Liver (tissue), 8 donors: ENCODE measurements at regions not wholly inside any gene's neighbourhood (a gene's known extent, or its start where the extent isn't known, plus 50 kb on each side); places are given as distances from the start of the nearest gene placed in this dataset.

Source experiments
- DNase-seq: peaks from one replicate; pipeline ENCODE4 v3.0.0-alpha.2; 2017; ENCODE audit warnings: low spot score
- H3K27ac ChIP-seq, 2 donors: one replicate each; pipeline ENCODE4 v1.7.0; 2013; ENCODE audit warnings: inconsistent platforms in 2 of 2, low read length in 2 of 2, control low read depth in 1 of 2, low read depth in 1 of 2, mild to moderate bottlenecking in 1 of 2
- H3K27me3 ChIP-seq, 4 donors: one replicate each; pipeline versions ENCODE4 v1.6.1 to v1.7.0; 2013; ENCODE audit warnings: low read length in 3 of 4, inconsistent platforms in 1 of 4, mild to moderate bottlenecking in 1 of 4, moderate library complexity in 1 of 4; ENCODE audit not compliant: control insufficient read depth in 4 of 4, insufficient read depth in 4 of 4
- H3K36me3 ChIP-seq, 4 donors: one replicate each; pipeline versions ENCODE4 v1.6.1 to v1.7.0; 2013; ENCODE audit warnings: low read length in 3 of 4, mild to moderate bottlenecking in 3 of 4, low read depth in 1 of 4, moderate library complexity in 1 of 4; ENCODE audit not compliant: control insufficient read depth in 4 of 4, insufficient read depth in 3 of 4
- H3K4me1 ChIP-seq, 4 donors: one replicate each; pipeline versions ENCODE4 v1.6.1 to v1.7.0; 2013; ENCODE audit warnings: low read length in 3 of 4, mild to moderate bottlenecking in 3 of 4, moderate library complexity in 1 of 4; ENCODE audit not compliant: control insufficient read depth in 4 of 4, insufficient read depth in 4 of 4
- H3K4me3 ChIP-seq, 3 donors: one replicate each; pipeline versions ENCODE4 v1.6.1 to v1.7.0; 2013; ENCODE audit warnings: low read length in 3 of 3, control low read depth in 1 of 3, low read depth in 1 of 3, mild to moderate bottlenecking in 1 of 3
- H3K9ac ChIP-seq, 2 donors: one replicate each; pipeline ENCODE4 v1.7.0; 2013; ENCODE audit warnings: low read length in 2 of 2, mild to moderate bottlenecking in 2 of 2, moderate library complexity in 2 of 2, control low read depth in 1 of 2, low read depth in 1 of 2
- H3K9me3 ChIP-seq, 4 donors: one replicate each; pipeline versions ENCODE4 v1.6.1 to v1.7.0; 2013; ENCODE audit warnings: low read length in 3 of 4; ENCODE audit not compliant: control insufficient read depth in 4 of 4
- ATF3 ChIP-seq: IDR thresholded peaks from 2 replicates; pipeline ENCODE4 v1.6.1; 2016; ENCODE audit warnings: antibody characterized with exemption
- EGR1 ChIP-seq, 2 donors: IDR thresholded peaks; 2 replicates each; pipeline ENCODE4 v1.6.1; 2016 to 2018; ENCODE audit warnings: antibody characterized with exemption in 2 of 2, low read depth in 2 of 2
- FOXA1 ChIP-seq: IDR thresholded peaks from 2 replicates; pipeline ENCODE4 v1.6.1; 2016; ENCODE audit warnings: antibody characterized with exemption
- FOXA2 ChIP-seq: IDR thresholded peaks from 2 replicates; pipeline ENCODE4 v1.6.1; 2016; ENCODE audit warnings: antibody characterized with exemption
- GABPA ChIP-seq, 2 donors: IDR thresholded peaks in 1 of 2; conservative IDR thresholded peaks in 1 of 2; 2 replicates each; pipeline ENCODE4 v1.6.1; 2016; ENCODE audit warnings: antibody characterized with exemption in 2 of 2, mild to moderate bottlenecking in 1 of 2, moderate library complexity in 1 of 2
- HNF4A ChIP-seq, 2 donors: conservative IDR thresholded peaks; 2 replicates each; pipeline ENCODE4 v1.6.1; 2016; ENCODE audit warnings: antibody characterized with exemption in 2 of 2, mild to moderate bottlenecking in 2 of 2
- HNF4G ChIP-seq: IDR thresholded peaks from 2 replicates; pipeline ENCODE4 v1.6.1; 2016; ENCODE audit warnings: antibody characterized with exemption
- JUND ChIP-seq, 2 donors: IDR thresholded peaks; 2 replicates each; pipeline ENCODE4 v1.6.1; 2016; ENCODE audit warnings: antibody characterized with exemption in 2 of 2
- MAX ChIP-seq: IDR thresholded peaks from 2 replicates; pipeline ENCODE4 v1.6.1; 2016; ENCODE audit warnings: antibody characterized with exemption
- NR2F2 ChIP-seq: IDR thresholded peaks from 2 replicates; pipeline ENCODE4 v1.6.1; 2016; ENCODE audit warnings: antibody characterized with exemption
- RAD21 ChIP-seq, 2 donors: IDR thresholded peaks; 2 replicates each; pipeline ENCODE4 v1.6.1; 2016; ENCODE audit warnings: antibody characterized with exemption in 2 of 2, mild to moderate bottlenecking in 2 of 2
- RXRA ChIP-seq, 2 donors: IDR thresholded peaks; 2 replicates each; pipeline ENCODE4 v1.6.1; 2017 to 2018; ENCODE audit warnings: antibody characterized with exemption in 2 of 2, mild to moderate bottlenecking in 1 of 2
- SP1 ChIP-seq: IDR thresholded peaks from 2 replicates; pipeline ENCODE4 v1.6.1; 2018; ENCODE audit warnings: antibody characterized with exemption, mild to moderate bottlenecking
- TAF1 ChIP-seq: conservative IDR thresholded peaks from 2 replicates; pipeline ENCODE4 v1.6.1; 2016; ENCODE audit warnings: antibody characterized with exemption, mild to moderate bottlenecking
- YY1 ChIP-seq: IDR thresholded peaks from 2 replicates; pipeline ENCODE4 v1.6.1; 2016; ENCODE audit warnings: antibody characterized with exemption, mild to moderate bottlenecking
- WGBS: extraction: QIAGEN DNeasy Blood & Tissue Kit; methylation state at CpG from one replicate; pipeline ENCODE4 v1.1.7; 2013; 5-methylcytosine and 5-hydroxymethylcytosine counted together
- TF ChIP-seq, protein P1 (sequence below): IDR thresholded peaks from 2 replicates; pipeline ENCODE4 v1.6.1; 2016; ENCODE audit warnings: antibody characterized with exemption
- TF ChIP-seq, protein P2 (sequence below): IDR thresholded peaks from 2 replicates; pipeline ENCODE4 v1.6.1; 2016; ENCODE audit warnings: antibody characterized with exemption, mild to moderate bottlenecking
- TF ChIP-seq, protein P3 (sequence below): fragments of 150-350 bp; IDR thresholded peaks from 2 replicates; pipeline ENCODE4 v1.5.1; 2017; ENCODE audit warnings: improper control_type of control experiment, low read depth, low read length; ENCODE audit not compliant: missing input control
- donor health status: healthy.
- donor health status: healthy.
- donor health status: healthy.
- donor health status: healthy.
- donor health status: healthy.

- TF ChIP-seq SP1 = no peak
- TF ChIP-seq NR2F2 = no peak
- TF ChIP-seq FOXA1 = no peak
- no peak for TF ChIP-seq HNF4A (conservative IDR thresholded peaks at IDR 0.05)
- no peak for TF ChIP-seq EGR1 (IDR thresholded peaks at IDR 0.05; ENCODE audit: low read depth in 2 of 2)
- Histone ChIP-seq H3K27ac (no peak overlapping the region), H3K9me3 (no peaks in the 10 kb centered on the region), H3K4me3 (no peak overlapping the region), H3K9ac (no peak overlapping the region), H3K27me3 (peaks cover 0 to 3% (median 0%) of the 10 kb centered on the region in 4 donors), H3K4me1 (no peaks in the 10 kb centered on the region), H3K36me3 (no peaks in the 10 kb centered on the region)
- DNase-seq = no peak
- WGBS = 93% methylated on average over 1 of the region's 1 CpG
These were observed 60.3 kb upstream of the SYT6 start for GRCh38 chr1:114214016-114214415.

DNA sequence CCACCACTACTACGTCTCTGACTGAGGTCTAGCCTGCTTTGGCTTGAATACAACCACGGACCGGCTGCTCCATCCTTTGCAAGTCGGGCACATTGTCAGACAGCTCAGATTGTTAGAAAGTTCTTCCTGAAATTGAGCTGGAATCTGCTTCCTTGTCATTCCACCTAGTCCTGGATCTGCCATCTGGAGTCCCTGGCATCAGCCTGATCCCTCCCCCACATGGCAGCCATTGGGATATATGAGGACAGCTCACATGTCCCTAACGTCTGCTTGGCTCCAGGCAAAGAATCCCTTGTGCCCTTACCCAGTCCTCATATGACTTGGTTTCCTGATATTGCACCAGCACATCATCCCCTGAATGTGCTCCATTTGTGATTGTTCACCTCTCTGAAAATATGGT lies 56.3 kb upstream of the SYT6 start:
- H3K27ac ChIP-seq = no peak overlapping the region
- 83% methylated on average over 5 of the region's 5 CpGs for whole genome bisulfite sequencing
- no peak overlapping the region for H3K4me3 ChIP-seq
- no peak for DNase-seq
- no peaks in the 10 kb centered on the region for H3K9me3 ChIP-seq
- H3K27me3 ChIP-seq = peaks cover 0 to 3% (median 0%) of the 10 kb centered on the region in 4 donors
- no peak overlapping the region for H3K9ac ChIP-seq
- H3K36me3 ChIP-seq = no peaks in the 10 kb centered on the region
- no peak for TF ChIP-seq HNF4A (conservative IDR thresholded peaks at IDR 0.05)
- TF ChIP-seq TAF1 = no peak
- TF ChIP-seq MAX = no peak
- no peaks in the 10 kb centered on the region for H3K4me1 ChIP-seq

DNA sequence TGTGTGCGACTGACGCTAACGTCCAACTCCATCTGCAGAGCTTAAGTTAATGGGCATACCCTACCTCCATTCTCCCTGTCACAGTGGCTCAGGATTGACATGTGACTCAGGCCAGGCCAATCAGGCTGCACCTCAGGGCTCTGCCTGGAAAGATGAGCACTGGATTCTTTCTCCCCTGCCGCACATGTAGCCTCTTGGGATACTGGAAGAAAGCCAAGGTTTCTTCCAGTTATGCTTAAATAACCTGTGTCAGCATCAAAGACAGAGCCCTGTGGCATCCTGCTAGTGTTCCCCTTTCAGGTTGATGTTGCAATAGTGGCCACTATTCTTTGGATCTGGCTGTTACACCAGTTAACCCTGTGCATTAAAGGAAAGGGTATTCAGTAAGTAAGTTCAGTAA lies 55.0 kb upstream of the SYT6 start:
- no peak overlapping the region for H3K9ac ChIP-seq
- no peaks in the 10 kb centered on the region for H3K4me1 ChIP-seq
- DNase-seq = no peak
- TF ChIP-seq TAF1 (no peak), RXRA (IDR thresholded peaks at IDR 0.05) (no peak), MAX (no peak), ATF3 (no peak), FOXA2 (no peak), EGR1 (IDR thresholded peaks at IDR 0.05; ENCODE audit: low read depth in 2 of 2) (no peak), HNF4G (no peak), FOXA1 (no peak), JUND (IDR thresholded peaks at IDR 0.05) (no peak), RAD21 (IDR thresholded peaks at IDR 0.05) (no peak), YY1 (no peak), SP1 (no peak), HNF4A (conservative IDR thresholded peaks at IDR 0.05) (no peak), NR2F2 (no peak), GABPA (IDR thresholded peaks at IDR 0.05 in 1 of 2, conservative IDR thresholded peaks at IDR 0.05 in 1 of 2) (no peak)
- TF ChIP-seq, protein P1, sequence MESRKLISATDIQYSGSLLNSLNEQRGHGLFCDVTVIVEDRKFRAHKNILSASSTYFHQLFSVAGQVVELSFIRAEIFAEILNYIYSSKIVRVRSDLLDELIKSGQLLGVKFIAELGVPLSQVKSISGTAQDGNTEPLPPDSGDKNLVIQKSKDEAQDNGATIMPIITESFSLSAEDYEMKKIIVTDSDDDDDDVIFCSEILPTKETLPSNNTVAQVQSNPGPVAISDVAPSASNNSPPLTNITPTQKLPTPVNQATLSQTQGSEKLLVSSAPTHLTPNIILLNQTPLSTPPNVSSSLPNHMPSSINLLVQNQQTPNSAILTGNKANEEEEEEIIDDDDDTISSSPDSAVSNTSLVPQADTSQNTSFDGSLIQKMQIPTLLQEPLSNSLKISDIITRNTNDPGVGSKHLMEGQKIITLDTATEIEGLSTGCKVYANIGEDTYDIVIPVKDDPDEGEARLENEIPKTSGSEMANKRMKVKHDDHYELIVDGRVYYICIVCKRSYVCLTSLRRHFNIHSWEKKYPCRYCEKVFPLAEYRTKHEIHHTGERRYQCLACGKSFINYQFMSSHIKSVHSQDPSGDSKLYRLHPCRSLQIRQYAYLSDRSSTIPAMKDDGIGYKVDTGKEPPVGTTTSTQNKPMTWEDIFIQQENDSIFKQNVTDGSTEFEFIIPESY = no peak
- TF ChIP-seq, protein P2, sequence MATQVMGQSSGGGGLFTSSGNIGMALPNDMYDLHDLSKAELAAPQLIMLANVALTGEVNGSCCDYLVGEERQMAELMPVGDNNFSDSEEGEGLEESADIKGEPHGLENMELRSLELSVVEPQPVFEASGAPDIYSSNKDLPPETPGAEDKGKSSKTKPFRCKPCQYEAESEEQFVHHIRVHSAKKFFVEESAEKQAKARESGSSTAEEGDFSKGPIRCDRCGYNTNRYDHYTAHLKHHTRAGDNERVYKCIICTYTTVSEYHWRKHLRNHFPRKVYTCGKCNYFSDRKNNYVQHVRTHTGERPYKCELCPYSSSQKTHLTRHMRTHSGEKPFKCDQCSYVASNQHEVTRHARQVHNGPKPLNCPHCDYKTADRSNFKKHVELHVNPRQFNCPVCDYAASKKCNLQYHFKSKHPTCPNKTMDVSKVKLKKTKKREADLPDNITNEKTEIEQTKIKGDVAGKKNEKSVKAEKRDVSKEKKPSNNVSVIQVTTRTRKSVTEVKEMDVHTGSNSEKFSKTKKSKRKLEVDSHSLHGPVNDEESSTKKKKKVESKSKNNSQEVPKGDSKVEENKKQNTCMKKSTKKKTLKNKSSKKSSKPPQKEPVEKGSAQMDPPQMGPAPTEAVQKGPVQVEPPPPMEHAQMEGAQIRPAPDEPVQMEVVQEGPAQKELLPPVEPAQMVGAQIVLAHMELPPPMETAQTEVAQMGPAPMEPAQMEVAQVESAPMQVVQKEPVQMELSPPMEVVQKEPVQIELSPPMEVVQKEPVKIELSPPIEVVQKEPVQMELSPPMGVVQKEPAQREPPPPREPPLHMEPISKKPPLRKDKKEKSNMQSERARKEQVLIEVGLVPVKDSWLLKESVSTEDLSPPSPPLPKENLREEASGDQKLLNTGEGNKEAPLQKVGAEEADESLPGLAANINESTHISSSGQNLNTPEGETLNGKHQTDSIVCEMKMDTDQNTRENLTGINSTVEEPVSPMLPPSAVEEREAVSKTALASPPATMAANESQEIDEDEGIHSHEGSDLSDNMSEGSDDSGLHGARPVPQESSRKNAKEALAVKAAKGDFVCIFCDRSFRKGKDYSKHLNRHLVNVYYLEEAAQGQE = no peak
- TF ChIP-seq, protein P3, sequence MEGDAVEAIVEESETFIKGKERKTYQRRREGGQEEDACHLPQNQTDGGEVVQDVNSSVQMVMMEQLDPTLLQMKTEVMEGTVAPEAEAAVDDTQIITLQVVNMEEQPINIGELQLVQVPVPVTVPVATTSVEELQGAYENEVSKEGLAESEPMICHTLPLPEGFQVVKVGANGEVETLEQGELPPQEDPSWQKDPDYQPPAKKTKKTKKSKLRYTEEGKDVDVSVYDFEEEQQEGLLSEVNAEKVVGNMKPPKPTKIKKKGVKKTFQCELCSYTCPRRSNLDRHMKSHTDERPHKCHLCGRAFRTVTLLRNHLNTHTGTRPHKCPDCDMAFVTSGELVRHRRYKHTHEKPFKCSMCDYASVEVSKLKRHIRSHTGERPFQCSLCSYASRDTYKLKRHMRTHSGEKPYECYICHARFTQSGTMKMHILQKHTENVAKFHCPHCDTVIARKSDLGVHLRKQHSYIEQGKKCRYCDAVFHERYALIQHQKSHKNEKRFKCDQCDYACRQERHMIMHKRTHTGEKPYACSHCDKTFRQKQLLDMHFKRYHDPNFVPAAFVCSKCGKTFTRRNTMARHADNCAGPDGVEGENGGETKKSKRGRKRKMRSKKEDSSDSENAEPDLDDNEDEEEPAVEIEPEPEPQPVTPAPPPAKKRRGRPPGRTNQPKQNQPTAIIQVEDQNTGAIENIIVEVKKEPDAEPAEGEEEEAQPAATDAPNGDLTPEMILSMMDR = no peak
- 83% methylated on average over 4 of the region's 4 CpGs for WGBS
- no peak overlapping the region for H3K4me3 ChIP-seq
- peaks cover 0 to 6% (median 0%) of the 10 kb centered on the region in 4 donors for H3K27me3 ChIP-seq
- H3K36me3 ChIP-seq = no peaks in the 10 kb centered on the region
- no peak overlapping the region for H3K27ac ChIP-seq
- H3K9me3 ChIP-seq = no peaks in the 10 kb centered on the region
